ENCODE measurements at regions not wholly inside any gene's neighbourhood (a gene's known extent, or its start where the extent isn't known, plus 50 kb on each side); places are given as distances from the start of the nearest gene placed in this dataset.

DNA sequence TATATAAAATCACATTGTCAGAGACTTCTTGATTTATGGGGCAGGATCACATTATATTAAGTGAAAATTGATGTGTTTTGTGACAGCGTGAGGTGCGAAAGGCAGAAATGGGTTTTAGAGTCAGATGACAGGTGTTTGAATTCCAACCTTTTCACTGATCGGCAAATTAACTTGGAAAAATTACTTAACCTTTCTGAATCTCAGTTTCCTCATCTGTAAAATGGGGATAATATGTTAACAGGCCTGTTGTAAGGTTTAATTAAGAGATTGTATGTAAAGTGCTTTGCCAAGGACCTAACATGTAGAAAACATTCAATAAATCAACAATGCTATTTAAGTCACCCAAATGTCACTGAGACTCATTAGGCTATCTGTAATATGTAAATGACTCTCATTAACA, 221.2 kb upstream of the LYZL1 start:
- TF ChIP-seq, protein P1, sequence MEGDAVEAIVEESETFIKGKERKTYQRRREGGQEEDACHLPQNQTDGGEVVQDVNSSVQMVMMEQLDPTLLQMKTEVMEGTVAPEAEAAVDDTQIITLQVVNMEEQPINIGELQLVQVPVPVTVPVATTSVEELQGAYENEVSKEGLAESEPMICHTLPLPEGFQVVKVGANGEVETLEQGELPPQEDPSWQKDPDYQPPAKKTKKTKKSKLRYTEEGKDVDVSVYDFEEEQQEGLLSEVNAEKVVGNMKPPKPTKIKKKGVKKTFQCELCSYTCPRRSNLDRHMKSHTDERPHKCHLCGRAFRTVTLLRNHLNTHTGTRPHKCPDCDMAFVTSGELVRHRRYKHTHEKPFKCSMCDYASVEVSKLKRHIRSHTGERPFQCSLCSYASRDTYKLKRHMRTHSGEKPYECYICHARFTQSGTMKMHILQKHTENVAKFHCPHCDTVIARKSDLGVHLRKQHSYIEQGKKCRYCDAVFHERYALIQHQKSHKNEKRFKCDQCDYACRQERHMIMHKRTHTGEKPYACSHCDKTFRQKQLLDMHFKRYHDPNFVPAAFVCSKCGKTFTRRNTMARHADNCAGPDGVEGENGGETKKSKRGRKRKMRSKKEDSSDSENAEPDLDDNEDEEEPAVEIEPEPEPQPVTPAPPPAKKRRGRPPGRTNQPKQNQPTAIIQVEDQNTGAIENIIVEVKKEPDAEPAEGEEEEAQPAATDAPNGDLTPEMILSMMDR (conservative IDR thresholded peaks at IDR 0.05; ENCODE audit: low read depth, low read length): no peak
- no peak for TF ChIP-seq EZH2 (IDR thresholded peaks at IDR 0.05; ENCODE audit: borderline replicate concordance, low read depth, low read length, poor library complexity, severe bottlenecking)

Measured in A673 (cell line).